ENCODE measurements at regions not wholly inside any gene's neighbourhood (a gene's known extent, or its start where the extent isn't known, plus 50 kb on each side); places are given as distances from the start of the nearest gene placed in this dataset.

DNA sequence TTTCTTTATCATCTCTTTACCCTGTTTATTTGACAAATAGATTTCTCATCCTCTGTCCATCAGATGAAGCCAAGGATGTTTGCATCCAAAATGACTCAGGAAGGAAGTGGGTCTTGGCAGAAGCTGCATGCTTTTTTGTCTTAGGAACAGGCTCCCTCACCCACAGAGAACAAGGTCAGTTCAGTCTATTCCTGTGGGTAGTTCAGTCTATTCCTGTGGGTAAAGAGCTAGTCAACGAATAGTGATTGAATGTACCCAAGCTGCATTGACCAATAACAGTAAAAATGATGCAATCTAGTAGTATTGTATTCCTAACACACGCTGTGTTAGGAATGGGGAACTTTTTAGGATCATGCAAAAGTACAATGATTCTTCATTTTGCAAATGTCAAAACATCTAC is 290.8 kb upstream of the TANK start:
- no peak for DNase-seq (ENCODE audit: low read depth, low spot score)

DNA sequence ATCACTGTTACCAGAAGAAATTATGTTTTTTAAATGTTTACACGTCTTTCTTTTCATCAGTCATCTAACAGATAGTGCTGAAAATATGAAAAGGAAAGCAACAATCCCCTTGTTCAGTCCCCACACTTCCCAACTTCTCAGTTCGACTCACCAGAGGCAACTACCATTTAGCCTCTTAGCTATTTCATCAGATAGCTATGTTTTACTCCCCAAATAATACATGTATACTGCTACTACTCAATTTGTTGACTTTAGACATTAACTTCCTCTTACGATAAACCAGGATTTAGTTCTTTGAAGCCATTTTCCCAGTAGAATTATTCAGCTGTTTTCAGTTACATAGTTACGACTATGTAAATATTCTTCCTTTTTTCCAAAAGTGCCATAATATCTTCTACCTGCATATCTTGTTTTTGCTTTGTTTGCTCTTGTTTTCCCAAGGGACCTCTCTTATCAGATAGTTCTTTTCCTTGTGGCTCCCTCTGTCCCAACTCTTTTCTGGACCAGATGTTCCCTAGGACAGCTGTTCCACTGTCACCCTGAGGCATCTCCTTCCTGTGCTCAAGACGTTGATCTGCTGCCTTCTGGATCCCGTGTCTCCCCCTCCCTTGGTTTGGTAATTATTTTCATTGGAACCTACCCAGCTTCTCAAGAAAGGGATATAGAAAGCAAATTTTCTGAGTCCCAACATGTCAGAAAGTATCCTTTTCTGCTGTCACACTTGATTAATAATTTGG is 289.3 kb upstream of the TANK start:
- no peak for DNase-seq (ENCODE audit: low read depth, low spot score)

DNA sequence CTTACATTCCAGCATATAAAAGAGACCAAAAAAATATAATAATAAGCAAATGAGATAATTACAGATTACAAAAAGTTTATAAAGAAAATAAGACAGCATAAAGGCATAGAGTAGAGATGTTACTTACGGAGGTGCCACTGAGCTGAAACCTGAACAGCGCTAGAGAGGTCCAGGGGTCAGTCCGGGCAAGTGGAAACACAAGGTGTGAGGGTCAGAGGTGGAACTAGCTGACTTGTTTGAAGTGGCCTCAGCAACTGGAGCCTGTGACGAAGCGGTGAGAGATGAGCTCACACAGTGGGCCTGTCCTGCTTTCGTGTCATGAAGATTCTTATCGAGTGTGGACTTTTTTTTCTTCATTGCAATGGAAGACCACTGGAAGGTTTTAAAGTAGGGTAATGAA is 288.3 kb upstream of the TANK start:
- DNase-seq (ENCODE audit: low read depth, low spot score), result no peak

DNA sequence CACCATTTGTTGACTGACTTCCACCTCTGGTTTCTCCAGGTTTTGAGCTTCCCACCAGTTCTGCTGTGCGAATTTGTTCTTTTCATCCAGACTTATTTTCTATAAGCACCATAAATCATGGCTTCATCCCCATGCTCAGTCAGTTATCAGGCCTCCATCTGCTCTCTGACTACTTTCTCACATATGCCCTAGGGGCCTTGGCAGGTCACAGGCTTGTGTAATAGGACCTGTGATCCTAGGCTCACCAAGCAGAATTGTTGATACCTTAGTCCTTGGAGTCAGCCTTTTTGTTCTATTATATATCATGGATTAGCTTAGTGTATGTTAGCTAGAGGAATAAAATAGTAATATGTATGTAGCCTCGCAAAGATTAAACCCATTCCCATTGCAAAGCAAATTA is 284.2 kb upstream of the TANK start:
- DNase-seq (ENCODE audit: low read depth, low spot score), result no peak

DNA sequence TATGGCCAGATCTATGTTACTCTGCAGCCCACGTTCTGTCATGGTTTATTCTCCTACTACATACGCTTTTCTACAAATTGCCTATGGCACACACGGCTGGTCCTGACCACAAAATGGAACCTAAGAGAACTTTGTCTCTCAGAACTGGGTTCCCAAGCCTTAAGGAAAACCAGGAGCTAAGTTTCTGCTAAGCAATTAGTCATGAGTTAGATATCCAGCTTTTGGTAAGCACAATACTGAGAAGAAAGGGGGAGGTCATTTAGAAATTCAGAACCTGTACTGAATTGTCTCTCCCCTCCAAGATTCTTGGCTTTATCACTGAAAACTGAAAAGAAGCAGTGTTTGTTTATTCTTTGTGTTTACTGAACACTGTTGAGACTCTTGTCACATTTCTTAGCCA is 283.5 kb upstream of the TANK start:
- DNase-seq (ENCODE audit: low read depth, low spot score), result no peak

DNA sequence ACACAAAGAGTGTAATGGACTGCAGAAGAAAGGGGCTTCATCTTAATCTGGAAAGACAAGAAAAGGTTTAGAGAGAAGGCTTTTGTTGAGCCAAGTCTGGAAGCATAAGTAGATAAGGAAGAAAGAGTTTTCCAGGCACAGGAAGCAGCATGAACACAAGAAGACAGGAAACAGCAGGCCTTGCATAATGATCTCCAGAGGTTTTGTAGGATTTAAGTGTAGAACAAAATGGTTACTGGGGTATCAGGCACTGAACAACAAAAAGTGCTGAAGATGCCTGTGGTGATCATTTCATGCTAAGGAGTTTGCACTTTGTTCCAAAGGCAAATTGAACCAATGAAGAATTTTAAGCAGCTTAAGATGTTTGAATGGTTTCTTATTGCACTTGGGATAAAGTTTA is 281.6 kb upstream of the TANK start:
- no peak for DNase-seq (ENCODE audit: low read depth, low spot score)

DNA sequence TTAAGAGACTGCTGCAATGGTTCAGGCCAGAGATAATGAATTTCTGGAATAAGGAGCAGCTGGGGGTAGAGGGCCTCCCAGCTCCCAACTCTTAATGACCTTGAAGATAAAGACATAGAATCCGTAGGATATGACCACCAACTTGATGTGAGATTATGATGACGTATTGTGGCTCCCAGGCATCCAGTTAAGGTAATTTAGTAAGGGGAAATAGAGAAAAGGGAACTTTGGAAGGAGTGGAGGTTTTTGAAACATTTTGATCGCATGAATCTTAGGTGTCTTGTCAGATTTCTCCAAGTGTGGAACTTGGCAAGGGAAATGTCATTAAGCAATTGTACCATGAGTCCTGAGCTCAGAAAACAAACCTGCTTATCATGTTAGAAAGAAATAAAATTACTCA is 277.3 kb upstream of the TANK start:
- no peak for DNase-seq (ENCODE audit: low read depth, low spot score)

DNA sequence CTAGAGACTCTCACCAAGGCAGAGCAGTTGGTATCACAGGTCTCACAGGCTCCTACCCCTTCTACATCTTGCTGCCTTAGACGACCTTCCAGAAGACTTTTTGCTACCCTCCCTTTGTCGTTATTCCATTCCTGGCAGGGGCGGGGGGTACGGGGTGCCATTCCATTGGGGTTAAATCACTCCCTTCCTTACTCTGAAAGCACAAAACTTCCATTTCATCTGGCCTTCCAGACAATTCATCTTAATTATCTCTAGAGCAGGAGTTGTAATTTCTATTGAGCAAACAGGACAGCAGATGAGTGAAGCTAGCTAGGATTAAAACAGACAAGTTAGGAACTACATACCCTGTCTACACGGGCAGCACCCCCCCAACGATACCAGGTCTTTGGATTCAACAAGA is 276.2 kb upstream of the TANK start:
- DNase-seq (ENCODE audit: low read depth, low spot score), result no peak

DNA sequence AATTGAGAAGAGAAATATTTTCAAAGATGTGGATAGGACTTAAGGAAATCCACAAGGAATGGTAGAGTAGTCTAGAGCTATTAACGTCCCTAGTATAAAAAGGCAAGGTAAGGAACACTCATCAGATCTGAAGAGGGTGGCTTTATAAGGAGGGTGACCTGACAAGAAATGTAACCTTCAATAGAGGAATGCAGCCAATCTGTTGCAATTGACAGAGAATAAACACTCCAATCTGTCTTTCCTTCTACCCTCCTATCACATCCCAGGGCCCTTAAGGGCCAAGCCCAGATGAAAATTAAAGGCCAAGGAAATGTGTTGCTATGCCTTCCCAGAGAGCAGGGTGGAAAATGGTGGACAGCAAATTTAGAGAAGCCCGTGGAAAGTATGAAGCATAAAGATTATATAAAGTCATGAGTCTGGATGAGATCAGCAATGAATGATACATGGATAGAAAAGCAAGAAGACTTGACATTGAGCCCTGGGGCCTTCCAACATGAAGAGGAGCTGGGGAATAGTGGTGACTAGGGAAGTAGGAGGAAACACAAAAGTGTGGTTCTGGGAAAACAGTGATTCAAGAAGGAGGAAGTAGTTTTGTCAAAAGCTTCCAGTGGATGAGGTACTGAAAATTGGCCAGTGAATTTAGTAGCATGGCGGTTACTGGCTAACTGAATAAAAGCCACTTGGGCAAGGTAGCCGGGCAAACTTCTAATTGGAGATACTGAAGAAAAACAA is 270.6 kb upstream of the TANK start:
- no peak for DNase-seq (ENCODE audit: low read depth, low spot score)

DNA sequence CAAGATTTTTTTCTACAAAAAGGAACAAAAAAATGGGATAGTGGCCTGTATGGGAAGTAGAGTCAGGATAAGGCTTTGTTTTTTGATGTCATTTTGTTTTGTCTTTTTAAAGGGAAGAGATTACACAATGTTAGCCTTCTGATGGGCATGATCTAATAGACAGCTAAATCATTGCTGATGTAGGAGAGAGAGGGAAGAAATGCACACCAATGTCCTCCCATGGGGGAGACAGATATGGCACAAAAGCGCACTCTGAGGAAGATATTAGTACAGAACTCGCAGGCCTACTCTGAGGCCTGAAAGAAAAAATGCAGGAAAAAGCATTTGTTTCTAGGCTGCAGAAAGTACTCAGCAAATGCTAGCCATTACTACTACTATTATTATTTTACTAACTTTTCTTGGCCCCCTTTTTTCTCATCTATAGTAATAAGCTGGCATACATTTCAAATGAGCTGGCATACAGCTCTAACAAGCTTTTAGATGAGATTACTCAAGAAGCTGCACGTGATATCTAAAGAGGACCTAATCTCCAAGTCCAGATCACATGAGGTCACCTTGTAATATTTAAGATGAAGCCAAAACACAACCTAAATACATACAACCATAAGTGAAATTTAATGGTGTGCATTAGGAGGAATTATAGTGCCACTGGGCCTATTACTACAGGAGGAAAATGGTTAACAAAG is 269.4 kb upstream of the TANK start:
- no peak for DNase-seq (ENCODE audit: low read depth, low spot score)

DNA sequence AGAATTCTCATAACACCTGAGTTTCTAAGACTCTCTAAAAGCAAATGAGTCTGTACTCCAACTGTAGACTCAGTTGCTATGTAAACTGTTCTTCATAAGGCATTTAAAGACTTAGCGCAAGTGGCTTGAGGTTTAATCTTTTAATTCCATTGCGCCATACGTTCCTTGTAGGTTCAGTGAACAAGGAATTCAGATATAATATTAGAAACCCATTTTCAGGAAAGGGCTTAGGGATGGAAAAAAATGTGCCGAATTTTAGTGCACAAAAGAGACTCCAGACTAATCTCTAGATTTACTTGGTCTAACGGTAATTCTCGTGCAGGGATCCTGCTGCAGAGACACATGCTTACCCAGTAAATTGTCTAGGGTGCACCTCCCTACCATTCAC is 268.9 kb upstream of the TANK start:
- DNase-seq (ENCODE audit: low read depth, low spot score), result no peak

DNA sequence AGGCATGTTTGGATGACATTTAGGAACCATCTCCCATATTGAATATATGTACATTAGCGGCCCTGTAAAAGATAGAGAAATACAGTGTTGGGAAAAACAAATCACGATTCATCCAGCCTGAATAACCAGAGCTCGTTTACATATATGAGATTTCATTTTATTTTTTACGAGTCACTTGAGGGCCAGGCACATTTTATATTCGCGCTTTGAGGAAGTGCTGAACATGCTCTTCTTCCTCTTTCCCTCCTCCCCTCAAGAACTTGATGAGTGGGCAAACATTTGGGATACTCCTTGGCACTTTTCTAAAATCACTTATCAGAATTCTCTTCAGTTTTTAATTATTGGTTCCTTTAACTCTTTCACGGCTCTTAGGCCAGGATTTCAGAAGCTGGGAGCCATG is 268.0 kb upstream of the TANK start:
- DNase-seq (ENCODE audit: low read depth, low spot score), result no peak

DNA sequence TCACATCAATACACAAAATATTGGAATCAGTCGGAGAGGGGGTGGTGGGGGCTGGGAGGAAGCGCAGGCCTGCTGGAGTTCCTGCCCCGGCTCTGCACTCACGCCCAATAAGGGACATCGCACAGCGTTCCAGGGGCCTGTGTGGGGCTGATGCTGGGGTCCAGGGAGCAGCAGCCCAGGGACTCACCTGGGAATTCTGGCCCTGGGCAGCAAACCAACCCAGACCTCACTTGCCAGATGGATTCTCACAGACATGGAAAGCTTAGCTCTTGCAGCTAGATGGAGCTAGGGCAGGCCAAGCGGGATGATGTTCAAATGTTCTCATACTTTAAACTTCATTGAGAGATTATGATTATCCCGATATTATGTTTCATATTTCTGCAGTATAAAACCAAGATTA is 266.6 kb upstream of the TANK start:
- no peak for DNase-seq (ENCODE audit: low read depth, low spot score)

DNA sequence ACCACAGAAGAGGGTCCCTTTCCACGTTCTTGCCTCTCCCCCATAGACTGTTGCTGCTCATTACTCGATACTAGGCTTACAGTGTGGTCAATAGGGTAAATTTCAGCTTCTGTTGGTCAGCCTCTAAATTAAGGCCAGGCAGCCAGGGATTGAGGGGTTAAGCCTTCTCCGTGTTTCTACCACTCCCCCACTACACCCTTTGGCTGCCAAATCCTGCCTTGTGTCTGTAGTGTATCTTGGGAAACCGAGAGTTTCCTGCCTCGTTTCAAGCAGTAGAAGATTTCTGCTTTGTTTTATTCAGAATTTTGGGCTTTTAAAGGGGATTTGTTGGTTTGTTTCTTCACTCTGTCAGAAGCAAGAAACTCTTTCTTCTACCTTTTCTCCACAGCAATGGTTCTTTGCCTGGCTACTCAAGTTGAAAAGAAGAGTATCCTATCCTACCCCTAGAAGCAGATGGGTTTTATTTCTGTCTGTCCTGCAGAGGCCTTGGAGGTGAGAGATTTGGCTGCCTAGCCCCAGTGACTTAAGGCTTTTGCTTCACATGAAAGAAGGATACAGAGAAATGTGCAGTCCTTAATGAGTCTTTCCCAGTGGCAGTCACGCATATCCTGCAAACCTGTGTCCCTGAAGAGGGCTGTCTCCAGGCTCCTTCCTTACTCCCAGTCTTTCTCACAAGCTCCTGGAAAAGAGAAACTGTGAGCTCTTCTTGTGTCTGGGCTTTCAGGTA is 261.5 kb upstream of the TANK start:
- DNase-seq (ENCODE audit: low read depth, low spot score), result no peak

DNA sequence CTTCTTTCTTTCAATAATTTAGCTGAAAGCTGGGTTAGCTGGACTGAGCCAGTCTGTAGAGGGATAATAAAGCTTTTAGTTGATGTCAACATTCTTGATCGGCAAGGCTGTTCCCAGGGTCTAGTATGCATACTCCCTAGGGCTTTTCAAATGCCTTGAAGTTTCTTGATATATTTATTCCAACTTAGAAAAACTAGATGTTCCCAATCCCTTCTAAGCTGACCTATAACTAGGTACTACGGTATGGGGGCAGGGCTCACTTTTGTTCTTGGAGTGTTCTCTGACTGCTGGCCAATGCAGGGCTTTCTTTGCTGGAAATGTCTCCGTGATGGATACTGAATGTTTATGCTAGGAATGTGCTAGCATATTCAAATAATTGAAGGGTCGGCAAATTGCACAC is 258.6 kb upstream of the TANK start:
- DNase-seq (ENCODE audit: low read depth, low spot score), result no peak

DNA sequence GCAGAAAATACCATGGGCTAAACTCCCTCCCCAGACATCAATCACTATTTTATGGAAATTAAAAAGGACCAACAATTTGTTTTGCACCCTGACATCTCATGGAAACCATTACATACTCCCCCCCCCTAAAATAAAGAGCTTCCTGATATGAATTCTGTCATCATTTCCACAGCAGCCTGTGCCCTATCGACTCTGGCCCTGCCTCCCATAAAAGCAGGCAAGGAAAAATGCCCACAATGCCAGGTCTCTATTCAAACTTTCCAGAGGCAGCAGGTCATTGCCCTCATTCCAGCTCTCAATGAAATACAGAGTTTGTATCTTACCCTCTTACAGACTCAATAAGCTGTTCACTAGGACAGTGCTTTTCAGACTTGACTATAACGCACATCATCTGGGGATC is 254.4 kb upstream of the TANK start:
- no peak for DNase-seq (ENCODE audit: low read depth, low spot score)

DNA sequence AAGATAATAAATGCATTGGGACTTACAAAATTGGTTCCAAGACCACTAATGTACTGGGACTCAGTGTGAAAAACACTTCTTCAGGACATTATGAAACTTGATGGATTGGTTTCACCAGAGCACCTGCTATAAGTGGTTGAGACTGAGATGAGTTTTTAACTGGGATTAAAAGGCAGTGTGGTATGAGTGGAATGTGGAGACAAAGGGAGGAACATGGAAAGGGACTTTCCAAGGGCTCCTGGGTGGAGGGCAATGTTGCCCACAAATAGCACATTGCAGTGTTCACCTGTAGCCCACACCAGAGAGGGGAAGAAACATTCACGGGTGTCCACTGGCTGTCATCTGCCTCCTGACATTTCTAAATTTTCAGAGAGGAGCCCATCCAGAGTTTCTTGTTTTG is 253.3 kb upstream of the TANK start:
- DNase-seq (ENCODE audit: low read depth, low spot score), result no peak

DNA sequence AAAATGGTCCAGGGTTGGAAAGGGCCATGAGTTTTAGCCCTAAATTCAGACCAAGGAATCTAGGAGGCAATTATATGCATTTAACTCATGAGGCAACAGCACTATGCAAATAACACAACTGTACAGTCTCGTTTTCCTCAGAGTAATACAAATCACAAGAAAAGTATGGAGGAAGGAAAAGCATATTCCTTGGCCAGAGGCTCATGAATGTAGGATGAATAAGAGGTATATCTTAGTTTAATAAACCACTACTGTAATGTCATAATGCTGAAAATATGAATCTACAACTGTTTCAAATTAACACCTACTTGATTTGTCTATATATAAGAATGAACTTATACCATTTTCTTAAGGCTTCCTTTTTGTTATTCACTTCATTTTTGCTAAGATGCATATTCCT is 252.5 kb upstream of the TANK start:
- DNase-seq (ENCODE audit: low read depth, low spot score), result no peak

DNA sequence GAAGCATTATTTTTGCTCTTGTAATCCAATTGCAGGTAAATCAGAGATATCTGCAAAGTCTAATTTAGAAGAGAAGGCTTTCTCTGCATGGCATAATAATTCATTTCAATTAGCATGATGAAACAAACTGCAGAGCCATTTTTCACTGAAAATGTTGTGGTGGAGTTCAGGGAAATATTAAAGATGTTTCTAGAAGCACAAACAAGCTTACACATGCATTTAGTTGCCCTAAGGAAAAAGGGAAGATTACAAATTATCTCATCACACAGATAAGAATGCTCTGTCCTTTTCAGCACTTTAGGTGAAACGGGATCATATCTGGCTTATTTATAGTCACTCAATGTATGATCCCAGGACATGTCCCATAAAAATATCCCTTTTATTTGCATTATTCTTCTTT is 252.1 kb upstream of the TANK start:
- no peak for DNase-seq (ENCODE audit: low read depth, low spot score)

DNA sequence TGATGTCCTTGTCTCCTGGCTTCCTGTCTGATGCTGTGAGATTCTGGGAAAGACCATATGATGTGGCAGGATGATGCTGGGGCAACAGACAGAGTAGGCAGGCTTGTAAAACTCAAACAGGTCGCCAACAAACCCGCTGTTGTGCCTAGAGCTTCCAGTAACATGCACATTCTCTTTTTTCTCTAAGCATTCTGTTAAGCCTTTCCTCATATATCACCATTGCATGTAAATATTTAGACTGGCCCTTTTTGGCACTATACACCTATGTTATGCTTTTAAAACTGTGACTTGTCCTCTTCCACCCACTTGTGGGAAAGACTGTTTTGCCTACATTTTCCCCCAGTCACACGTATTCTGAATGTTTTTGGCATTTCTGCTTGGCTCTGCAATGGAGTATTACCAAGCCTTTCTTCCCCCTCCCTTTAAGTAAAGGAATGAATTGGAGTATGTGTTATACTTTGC is 250.4 kb upstream of the TANK start:
- no peak for DNase-seq (ENCODE audit: low read depth, low spot score)

DNA sequence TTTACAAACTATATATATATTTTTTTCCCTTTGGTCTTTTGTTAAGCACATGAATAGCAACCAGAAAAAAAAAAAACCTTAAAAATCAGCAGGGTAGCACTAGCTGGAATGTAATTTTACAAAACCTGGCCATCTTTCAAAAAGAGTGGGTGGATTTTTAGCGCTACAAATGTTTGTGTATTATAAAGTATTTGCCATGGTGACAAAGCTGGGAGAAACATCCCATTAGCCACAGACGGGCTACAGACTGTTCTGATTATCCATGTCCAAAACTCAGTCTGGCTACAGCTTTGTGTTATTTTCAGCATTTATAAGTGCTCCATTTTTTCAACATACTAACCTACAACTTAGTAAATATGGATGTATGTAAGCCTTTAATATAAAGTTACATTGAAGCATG is 249.5 kb upstream of the TANK start:
- DNase-seq (ENCODE audit: low read depth, low spot score), result no peak

DNA sequence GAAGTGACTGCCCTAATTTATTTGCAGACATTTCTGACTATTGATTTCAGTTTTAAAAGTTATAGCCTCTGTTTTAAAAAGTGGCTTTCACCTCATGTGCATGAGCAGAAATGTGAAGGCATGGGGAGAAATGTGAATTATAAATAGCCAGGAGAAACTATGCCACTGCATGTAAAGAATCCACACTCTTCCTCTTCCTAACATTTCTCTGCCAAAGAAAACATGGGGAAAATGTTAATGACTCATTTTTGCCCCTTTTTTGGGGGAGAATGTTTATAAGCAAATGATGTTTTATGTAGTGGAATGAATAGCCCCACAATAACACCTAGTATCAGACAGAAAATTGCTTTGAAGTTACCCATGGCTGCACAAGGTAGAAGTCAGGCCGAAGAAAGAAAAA is 249.0 kb upstream of the TANK start:
- DNase-seq (ENCODE audit: low read depth, low spot score), result no peak

Data from iPS DF 19.7 (cell line).